AML-193 (cell line): ENCODE measurements at regions not wholly inside any gene's neighbourhood (a gene's known extent, or its start where the extent isn't known, plus 50 kb on each side); places are given as distances from the start of the nearest gene placed in this dataset.
A peak's percentile ranks its signal among the peaks of the same experiment; 100 is the strongest.
"Not testable (repeated sequence)": the region's sequence is repeated elsewhere in the genome, so short reads cannot be mapped to it uniquely, and the experiment has no call there.

Source experiments
- DNase-seq, 2 experiments: peaks; one replicate each; lab custom pipeline; 2025; lab: John Stamatoyannopoulos, UW

DNA sequence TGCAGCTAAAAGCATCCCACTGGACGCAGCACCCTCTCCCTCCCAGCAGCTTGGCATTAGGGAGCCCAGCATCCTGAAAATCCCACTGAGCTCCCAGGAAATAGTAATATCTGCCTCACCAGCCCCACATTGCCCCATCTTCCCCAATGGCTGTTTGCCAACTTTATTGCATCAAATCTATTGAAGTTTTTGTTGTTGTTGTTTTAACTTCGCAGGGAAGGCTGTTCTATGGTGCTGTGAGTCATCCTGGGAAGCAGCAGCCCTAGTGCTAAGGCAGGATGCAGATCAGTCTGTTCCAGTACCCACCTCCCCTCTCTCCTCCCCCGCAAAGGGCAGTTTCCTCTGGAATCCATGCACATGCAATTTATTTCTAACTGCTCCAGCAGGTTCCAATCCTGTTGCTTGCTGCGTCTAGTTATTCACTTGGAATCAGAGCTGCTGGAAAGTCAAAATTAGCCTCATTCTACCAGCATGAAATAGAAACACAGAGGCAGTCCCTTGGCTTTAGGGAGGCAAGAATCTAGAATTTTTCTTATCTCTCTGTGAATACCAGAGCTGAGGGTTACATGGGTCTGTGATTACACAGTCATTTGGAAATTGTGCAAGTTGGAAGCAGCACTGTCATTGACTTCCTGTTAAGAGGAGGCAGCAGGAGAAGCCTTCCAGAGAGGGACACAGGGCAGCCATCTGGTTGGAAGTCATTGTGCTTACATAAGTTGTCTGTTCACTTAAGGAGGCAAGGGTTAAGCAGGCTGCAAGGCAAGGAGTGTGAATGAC, 115.9 kb upstream of the CACUL1 start:
- peak; percentile 61 to 73 for DNase-seq

- DNase-seq: no peak
Observed at GRCh38 chr10:118871244-118871865, 116.6 kb upstream of the CACUL1 start.

DNA sequence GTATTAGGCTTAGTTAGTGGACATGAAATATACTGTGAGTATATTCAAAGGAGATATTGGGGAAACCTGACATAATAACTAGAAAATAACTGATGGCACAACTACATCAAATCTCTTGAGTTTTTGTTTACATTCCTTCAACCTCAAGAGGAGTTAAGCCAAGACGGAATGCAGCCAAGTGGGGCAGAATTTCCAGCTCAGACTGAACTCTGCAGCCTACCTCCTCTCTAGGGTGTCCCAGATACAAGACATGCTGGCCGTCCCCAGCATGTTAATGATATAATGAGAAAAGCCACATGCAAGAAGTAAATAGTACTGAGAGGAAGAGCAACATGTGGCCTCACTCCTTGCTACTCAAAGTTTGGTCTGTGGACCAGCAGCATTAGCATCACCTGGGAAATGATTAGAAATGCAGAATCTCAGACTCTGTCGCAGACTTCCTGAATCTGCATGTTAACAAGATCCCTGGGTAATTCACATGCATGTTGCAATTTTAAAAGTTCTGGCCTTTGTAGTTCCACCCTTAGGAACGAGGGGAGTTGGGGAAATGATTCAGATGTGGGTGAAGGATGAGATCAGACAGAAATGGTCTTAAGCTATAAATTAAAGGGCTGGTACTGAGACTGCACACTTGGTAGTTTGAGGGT, 118.4 kb upstream of the CACUL1 start:
- DNase-seq: no peak

DNA sequence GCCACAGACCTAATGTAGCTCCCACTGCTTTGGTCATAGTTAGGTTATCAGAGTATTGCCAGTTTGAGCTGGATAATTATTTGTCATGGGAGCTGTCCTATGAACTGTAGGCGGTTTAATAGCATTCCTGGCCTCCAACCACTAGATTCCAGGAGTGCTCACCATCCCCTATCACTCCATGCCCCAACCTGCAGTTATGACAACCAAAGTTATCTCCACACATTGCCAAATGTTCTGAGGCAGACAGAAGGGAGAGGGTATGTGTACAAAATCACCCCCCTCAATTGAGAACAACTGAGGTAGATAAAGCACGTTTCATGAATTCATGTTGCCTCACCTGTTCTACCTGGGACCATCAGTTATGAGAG, 119.0 kb upstream of the CACUL1 start:
- no peak for DNase-seq

- DNase-seq: no peak
Observed at GRCh38 chr10:118874171-118874570, 119.4 kb upstream of the CACUL1 start.

DNA sequence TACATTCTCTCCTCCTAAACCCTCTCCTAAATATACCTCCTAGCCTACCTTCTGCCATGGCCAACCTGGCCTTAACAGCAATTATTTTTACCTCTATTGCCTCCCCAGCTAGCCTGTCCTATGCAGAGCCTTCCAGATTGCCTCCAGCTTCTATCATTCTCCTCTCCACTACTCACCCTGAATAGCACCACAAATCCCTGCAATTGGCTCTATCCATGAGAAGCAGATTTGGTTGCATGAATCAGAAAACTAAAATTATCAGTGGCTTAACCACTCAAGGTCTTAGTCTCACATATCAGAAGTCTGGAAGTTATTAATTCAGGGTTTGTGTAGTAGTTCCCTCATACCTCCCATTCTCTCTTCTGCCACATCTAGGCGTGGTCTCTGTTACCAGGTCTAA, 120.3 kb upstream of the CACUL1 start:
- DNase-seq: no peak

GRCh38 chr10:118882741-118883140, 128.0 kb upstream of the CACUL1 start:
- no peak for DNase-seq

DNA sequence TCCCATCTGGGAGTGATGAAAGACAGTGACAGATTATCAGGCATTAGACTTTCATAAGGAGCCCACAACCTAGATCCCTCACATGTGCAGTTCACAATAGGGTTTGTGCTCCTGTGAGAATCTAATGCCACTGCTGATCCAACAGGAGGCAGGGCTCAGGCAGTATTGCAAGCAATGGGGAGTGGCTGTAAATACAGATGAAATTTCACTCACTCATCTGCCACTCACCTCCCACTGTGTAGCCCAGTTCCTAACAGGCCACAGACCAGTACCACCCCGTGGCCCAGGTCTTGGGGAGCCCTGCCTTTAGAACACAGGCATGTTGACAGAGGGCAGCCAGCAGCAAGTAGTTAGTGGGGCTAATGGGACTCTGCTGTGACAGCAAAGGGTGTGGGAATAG, 137.3 kb upstream of the NANOS1 start:
- DNase-seq: no peak

- not testable (repeated sequence) for DNase-seq
Observed at GRCh38 chr10:118894891-118895290, 134.6 kb upstream of the NANOS1 start.

DNA sequence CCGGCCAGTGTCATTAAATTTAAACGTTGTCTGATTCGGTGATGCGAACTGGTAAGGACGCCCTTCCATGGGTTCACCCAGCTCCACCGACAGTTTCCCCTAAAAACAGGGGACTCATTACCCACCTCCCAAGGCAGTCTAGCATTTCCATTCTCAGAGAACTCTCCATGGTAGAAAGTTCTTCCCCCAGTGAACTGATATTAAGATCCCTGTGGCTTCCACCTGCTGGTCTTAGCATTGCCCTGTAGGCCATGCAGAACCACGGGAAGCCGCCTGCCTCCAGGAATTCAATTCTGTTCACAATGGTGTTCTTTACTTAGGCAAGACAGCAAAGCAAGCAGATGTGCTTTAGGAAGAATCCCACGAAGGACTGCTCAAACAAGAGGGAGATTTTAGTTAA, 128.9 kb upstream of the NANOS1 start:
- no peak for DNase-seq

DNA sequence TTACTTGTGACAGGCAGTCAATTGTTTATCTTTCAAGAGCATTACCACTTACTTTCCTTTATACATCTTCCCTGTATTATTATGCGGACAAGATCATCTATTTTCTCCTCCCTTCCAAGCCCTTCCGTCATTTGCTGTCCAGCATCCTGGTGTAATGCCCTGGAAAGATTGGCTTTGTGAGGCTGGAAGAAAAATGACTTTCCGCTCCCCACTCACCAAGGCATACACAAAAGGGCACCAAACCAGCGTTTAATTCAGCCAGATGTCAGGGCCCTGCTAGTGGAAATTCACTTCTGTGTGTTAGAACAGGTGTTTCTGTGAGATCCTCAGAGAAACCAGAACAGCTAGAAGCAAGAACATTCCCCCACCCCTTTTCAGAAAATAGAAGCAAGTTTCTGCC, 128.1 kb upstream of the NANOS1 start:
- no peak for DNase-seq

DNA sequence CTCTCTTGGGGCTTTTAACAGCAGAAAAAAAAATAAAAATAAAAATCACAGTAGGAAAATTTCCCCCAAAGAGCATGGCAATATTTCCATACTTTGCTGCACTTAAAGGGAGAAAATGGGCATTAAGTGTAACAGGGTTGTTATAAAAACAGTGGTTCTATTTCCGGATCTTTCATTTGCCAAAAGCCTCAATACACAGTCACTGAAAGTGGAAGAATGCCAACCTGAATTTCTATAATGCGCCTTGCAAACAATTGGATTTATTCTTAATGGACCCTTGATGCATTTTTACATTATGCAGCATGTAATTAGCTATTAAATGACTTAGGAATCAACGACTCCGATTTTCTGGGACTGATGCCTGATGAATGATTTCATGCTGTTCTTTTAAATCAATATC, 127.6 kb upstream of the NANOS1 start:
- DNase-seq: no peak

DNA sequence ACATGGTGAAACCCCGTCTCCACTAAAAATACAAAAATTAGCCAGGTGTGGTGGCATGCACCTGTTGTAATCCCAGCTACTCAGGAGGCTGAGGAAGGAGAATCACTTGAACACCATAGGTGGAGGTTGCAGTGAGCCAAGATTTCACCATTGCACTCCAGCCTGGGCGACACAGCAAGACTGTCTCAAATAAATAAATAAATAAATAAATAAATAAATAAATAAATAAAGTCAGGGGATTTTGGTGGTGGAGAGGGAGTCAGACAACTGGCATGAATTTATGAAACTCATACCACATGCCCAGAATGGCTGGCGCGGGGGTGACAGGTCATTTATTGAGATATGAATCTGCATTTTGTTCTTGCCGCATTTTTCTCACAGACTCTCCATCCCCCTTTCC, 126.9 kb upstream of the NANOS1 start:
- DNase-seq: not testable (repeated sequence)

DNA sequence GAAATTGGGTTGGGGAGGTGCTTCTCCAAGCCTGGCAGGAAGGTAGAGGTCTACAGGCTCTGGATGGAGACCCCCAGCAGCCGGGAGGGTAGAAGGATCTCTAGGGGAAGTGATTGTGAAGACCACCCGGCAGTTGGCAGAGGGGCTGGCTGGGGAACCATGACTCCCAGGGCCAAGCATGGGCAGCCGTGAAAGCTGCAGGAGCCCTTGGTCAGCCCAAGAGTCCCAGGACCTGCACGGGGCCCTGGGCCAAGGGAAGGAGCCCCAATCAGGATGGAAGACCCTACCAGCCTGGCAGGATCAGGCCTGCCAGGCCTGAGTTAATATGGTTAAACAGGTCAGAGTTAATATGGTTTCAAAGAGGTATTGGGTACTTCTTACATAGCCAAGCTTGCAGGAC, 126.3 kb upstream of the NANOS1 start:
- no peak for DNase-seq

DNA sequence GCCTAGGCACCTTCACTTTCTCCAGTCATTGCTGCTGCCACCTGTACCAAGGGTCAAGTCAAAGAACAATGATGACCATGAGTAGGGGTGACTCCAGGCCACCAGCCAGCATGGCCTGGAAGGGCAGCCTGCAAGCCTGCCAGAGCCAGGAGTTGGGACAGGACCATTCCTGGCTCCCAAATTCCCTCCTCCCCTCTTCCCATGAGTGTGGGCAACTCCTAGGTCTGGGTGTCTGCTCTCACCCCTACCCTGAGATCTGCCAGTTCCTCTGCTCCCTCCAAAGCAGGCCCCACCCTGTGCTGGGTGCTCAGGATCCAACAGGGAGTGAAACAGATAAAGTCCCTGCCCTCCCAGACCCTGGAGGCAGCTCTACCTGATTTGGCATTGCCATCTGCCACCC, 125.8 kb upstream of the NANOS1 start:
- DNase-seq: no peak

GRCh38 chr10:118904286-118904685, 125.2 kb upstream of the NANOS1 start:
- DNase-seq: no peak

DNA sequence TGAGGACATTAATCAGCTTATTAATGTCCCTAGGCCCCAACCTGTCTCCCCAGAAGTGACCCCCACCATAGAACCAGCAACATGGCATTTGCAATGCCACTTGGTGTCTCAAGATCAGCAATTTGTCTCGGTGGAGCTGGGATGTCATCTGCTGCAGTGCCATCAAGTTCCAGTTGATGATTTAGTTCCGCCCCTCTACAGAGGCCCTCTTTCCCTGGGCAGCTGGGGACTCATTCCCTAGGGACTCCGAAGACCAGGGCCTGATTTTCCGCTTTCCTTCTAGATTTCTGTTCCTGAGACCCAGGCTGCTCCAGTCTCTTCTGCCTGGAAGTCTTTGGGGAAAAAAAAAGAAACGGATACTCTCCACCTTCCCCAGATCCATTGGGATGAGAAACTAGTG, 122.5 kb upstream of the NANOS1 start:
- DNase-seq: no peak

DNA sequence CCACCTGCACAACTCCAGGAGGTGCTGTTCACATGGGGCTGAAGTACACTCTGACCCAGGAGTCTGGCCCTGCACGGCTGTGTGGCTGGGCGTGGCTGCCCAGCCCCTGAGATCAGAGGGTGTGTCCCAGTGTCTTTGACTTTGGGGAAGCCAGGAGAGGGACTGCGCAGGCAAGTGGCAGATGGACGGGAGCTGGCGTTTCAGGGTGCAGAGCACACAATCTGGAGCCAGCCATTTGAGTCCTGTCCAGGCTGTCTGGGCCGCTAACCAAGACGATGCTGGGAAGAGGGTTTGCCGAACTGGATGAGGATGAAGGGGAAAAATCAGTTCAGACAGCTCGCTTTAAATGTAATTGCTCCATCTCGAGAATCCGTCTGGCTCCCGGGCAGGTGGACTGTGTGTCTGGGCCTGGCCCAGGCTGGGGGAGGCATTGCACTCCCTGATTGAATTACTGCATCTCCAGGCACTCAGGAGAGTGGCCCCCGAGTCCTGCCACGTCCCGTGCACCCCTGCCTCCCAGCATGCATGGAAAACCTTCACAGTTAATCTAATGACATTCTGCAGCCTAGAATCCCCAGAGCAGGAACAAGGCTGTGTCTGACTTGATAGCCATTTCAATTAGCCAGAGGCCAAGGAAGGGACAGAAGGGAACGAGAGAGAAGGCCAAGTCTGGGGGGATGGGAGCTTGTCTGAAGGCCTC, 120.8 kb upstream of the NANOS1 start:
- no peak for DNase-seq

GRCh38 chr10:118910702-118911101, 118.8 kb upstream of the NANOS1 start:
- no peak for DNase-seq

GRCh38 chr10:118911363-118911762, 118.2 kb upstream of the NANOS1 start:
- no peak for DNase-seq

DNA sequence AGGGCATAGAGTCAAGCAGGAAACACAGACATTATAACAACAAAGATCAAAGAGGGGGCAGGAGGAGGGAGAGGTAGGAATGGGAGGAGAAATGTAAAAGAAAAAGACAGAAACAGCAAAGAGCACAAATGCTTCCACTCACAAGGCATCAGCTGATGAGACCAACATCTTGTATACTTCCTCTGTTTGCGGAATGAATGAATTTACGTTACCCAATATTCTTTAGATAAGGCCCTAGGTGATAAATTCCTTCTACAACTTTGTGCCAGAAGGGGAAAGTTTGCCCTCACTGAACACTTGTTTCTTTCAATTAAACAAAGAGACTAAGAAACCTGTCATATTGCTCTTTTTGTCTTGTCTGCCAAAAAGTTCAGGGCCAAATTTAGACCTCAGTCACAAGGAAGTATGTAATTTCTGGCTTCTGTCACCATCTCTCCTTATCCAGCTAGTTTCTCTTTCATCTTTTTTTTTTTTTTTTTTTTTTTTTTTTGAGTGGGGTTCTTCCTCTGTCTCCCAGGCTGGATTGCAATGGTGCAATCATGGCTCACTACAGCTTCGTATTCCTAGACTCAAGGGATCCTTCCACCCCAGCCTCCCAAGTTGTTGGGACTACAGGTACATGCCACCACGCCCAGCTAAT, 116.4 kb upstream of the NANOS1 start:
- no peak for DNase-seq

- no peak for DNase-seq
Observed at GRCh38 chr10:118913825-118914224, 115.7 kb upstream of the NANOS1 start.
